ENCODE measurements at regions not wholly inside any gene's neighbourhood (a gene's known extent, or its start where the extent isn't known, plus 50 kb on each side); places are given as distances from the start of the nearest gene placed in this dataset.

GRCh38 chrX:78886550-78886949, 58.6 kb upstream of the P2RY10 start:
- Histone ChIP-seq H3K4me3 (no peak overlapping the region), H3K4me1 (replicated peaks in 1 of 2) (no peaks in the 10 kb centered on the region), H3K27me3 (peaks cover 4% of the 10 kb centered on the region), H3K9me3 (replicated peaks in 1 of 3) (no peaks in the 10 kb centered on the region), H3K27ac (no peak overlapping the region), H3K36me3 (replicated peaks in 1 of 2) (no peaks in the 10 kb centered on the region)
- 17 to 44% (median 31%) methylated on average over 5 of the region's 5 CpGs for WGBS, 4 donors
- TF ChIP-seq CTCF (IDR thresholded peaks at IDR 0.05) = peak in 3 of 6 experiments; percentile 7 to 45 (median 14)
- no peak for TF ChIP-seq POLR2A (IDR thresholded peaks at IDR 0.05)
- intact Hi-C loops (cut with DNase I) = no loop called here
- no peak for DNase-seq
